Caco-2 (cell line): ENCODE measurements at regions not wholly inside any gene's neighbourhood (a gene's known extent, or its start where the extent isn't known, plus 50 kb on each side); places are given as distances from the start of the nearest gene placed in this dataset.

Source experiments
- BruUV-seq: library from RNA; stranded (reverse); fragments of 400-500 nt; replicated peaks from 2 replicates; lab custom pipeline; 2021; lab: Mats Ljungman, UMichigan
- CTCF ChIA-PET: fragments of 300-600 bp; sonication (Branson Sonifier 250); formaldehyde crosslinking; loops from one replicate; lab custom pipeline; 2022; ENCODE audit warnings: antibody characterized with exemption; lab: Charles Lee
- POLR2A ChIA-PET: fragments of 300-600 bp; sonication (Branson Sonifier 250); formaldehyde crosslinking; loops from one replicate; lab custom pipeline; 2022; ENCODE audit warnings: antibody characterized with exemption; lab: Charles Lee
- DNase-seq, 2 experiments: peaks; one replicate each; pipeline versions ENCODE4 v3.0.0 to v3.0.0-alpha.2; 2020 to 2022
- H3K27me3 ChIP-seq: replicated peaks from 2 replicates; pipeline ENCODE4 v1.6.0; 2011; ENCODE audit warnings: low read length; ENCODE audit not compliant: control insufficient read depth, insufficient read depth
- H3K36me3 ChIP-seq: 2 replicates; pipeline ENCODE4 v1.5.1; 2011; ENCODE audit warnings: low read length; ENCODE audit not compliant: control insufficient read depth, insufficient read depth
- H3K4me1 ChIP-seq: fragments of 250-450 bp; sonication (Bioruptor Pico); 2 replicates; pipeline ENCODE4 v1.5.1; 2020; ENCODE audit warnings: mild to moderate bottlenecking
- H3K4me3 ChIP-seq: 2 replicates; pipeline ENCODE4 v1.5.1; 2011; ENCODE audit warnings: low read depth, mild to moderate bottlenecking, control low read depth, low read length
- H3K9me3 ChIP-seq: fragments of 250-450 bp; sonication (Bioruptor Pico); 2 replicates; pipeline ENCODE4 v1.5.1; 2020; ENCODE audit warnings: mild to moderate bottlenecking, moderate library complexity
- H3K27ac Mint-ChIP-seq: one replicate; pipeline ENCODE4 v1.8.0; 2022; ENCODE audit warnings: mixed read lengths; ENCODE audit not compliant: unreplicated experiment
- H3K27me3 Mint-ChIP-seq: one replicate; pipeline ENCODE4 v1.8.0; 2022; ENCODE audit warnings: mixed read lengths; ENCODE audit not compliant: insufficient read depth, unreplicated experiment
- H3K36me3 Mint-ChIP-seq: one replicate; pipeline ENCODE4 v1.8.0; 2022; ENCODE audit warnings: mild to moderate bottlenecking, mixed read lengths; ENCODE audit not compliant: insufficient read depth, unreplicated experiment
- H3K4me1 Mint-ChIP-seq: one replicate; pipeline ENCODE4 v1.8.0; 2022; ENCODE audit warnings: low read depth, mixed read lengths; ENCODE audit not compliant: unreplicated experiment
- H3K4me3 Mint-ChIP-seq: one replicate; pipeline ENCODE4 v1.8.0; 2022; ENCODE audit warnings: mild to moderate bottlenecking, moderate library complexity, mixed read lengths; ENCODE audit not compliant: unreplicated experiment
- H3K9me3 Mint-ChIP-seq: one replicate; pipeline ENCODE4 v1.8.0; 2022; ENCODE audit warnings: mixed read lengths; ENCODE audit not compliant: unreplicated experiment
- intact Hi-C: fragments of 100-400 bp; cut with micrococcal nuclease; formaldehyde crosslinking; loops from one replicate; pipeline ENCODE4 v1.10.0; 2022; ENCODE audit not compliant: unreplicated experiment
- TF ChIP-seq, protein P1 (sequence below), 2 experiments: fragments of 200-600 bp in 1 of 2; IDR thresholded peaks; 1 replicate in 1 of 2; 2 replicates in 1 of 2; pipeline versions ENCODE4 v1.5.1 to v1.8.0; 2011 to 2022; ENCODE audit warnings: antibody characterized with exemption in 1 of 2, control low read depth in 1 of 2, inconsistent platforms in 1 of 2, low read depth in 1 of 2, low read length in 1 of 2, mild to moderate bottlenecking in 1 of 2, moderate library complexity in 1 of 2; ENCODE audit not compliant: insufficient read depth in 1 of 2, severe bottlenecking in 1 of 2, unreplicated experiment in 1 of 2

- Histone ChIP-seq H3K4me1 (no peaks in the 10 kb centered on the region), H3K9me3 (no peaks in the 10 kb centered on the region), H3K27me3 (no peaks in the 10 kb centered on the region), H3K4me3 (no peak overlapping the region), H3K36me3 (no peaks in the 10 kb centered on the region)
- no peak for DNase-seq
- ChIA-PET POLR2A (no interaction called here), CTCF (no interaction called here)
- Mint-ChIP-seq H3K4me1 (no peaks in the 10 kb centered on the region), H3K27ac (no peak overlapping the region), H3K4me3 (no peak overlapping the region), H3K36me3 (no peaks in the 10 kb centered on the region), H3K27me3 (no peaks in the 10 kb centered on the region), H3K9me3 (no peaks in the 10 kb centered on the region)
- no TSS peak for BruUV-seq
- TF ChIP-seq, protein P1, sequence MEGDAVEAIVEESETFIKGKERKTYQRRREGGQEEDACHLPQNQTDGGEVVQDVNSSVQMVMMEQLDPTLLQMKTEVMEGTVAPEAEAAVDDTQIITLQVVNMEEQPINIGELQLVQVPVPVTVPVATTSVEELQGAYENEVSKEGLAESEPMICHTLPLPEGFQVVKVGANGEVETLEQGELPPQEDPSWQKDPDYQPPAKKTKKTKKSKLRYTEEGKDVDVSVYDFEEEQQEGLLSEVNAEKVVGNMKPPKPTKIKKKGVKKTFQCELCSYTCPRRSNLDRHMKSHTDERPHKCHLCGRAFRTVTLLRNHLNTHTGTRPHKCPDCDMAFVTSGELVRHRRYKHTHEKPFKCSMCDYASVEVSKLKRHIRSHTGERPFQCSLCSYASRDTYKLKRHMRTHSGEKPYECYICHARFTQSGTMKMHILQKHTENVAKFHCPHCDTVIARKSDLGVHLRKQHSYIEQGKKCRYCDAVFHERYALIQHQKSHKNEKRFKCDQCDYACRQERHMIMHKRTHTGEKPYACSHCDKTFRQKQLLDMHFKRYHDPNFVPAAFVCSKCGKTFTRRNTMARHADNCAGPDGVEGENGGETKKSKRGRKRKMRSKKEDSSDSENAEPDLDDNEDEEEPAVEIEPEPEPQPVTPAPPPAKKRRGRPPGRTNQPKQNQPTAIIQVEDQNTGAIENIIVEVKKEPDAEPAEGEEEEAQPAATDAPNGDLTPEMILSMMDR (IDR thresholded peaks at IDR 0.05; ENCODE audit: insufficient read depth in 1 of 2, low read depth in 1 of 2, low read length in 1 of 2, severe bottlenecking in 1 of 2, unreplicated experiment in 1 of 2), result no peak
- intact Hi-C loops, result no loop called here
These were observed 1629.2 kb upstream of the ADGRL3 start for GRCh38 chr4:59570860-59571476.

DNA sequence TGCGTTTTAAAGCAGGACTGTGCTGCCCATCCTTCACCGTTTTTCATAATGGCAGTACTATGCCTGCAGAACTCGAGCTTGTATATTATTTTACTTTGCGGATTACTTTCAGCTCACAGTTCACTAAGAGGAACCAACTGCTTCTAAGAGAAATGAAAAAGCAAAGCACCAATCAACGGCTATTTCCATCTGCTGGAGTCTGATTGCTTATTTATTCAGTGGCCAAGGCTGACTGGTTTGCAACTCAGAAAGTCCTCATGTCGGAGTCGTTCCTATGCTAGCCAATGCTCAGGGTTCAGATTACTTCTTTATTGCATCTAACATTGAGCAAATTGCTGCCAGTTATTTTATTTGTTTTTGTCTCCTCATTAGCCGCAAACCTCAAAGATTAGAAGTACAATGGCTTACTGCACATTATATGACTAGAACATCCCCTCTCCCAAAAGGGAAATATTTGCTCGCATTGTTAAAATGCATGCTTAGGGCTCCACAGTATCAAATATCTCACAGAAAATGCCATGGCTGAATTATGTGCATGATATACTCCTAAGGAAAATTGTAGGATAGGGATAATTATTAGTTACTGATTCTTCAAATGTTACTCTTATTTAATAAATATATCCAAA is 1628.2 kb upstream of the ADGRL3 start:
- H3K9me3 Mint-ChIP-seq, result no peaks in the 10 kb centered on the region
- intact Hi-C loops, result no loop called here
- H3K4me3 Mint-ChIP-seq, result no peak overlapping the region
- TF ChIP-seq, protein P1 (IDR thresholded peaks at IDR 0.05; ENCODE audit: insufficient read depth in 1 of 2, low read depth in 1 of 2, low read length in 1 of 2, severe bottlenecking in 1 of 2, unreplicated experiment in 1 of 2), result no peak
- ChIA-PET POLR2A (no interaction called here), CTCF (no interaction called here)
- no peak overlapping the region for H3K27ac Mint-ChIP-seq
- no peak for DNase-seq
- no peaks in the 10 kb centered on the region for H3K4me1 ChIP-seq
- no peaks in the 10 kb centered on the region for H3K4me1 Mint-ChIP-seq
- no peaks in the 10 kb centered on the region for H3K27me3 Mint-ChIP-seq
- H3K36me3 ChIP-seq, result no peaks in the 10 kb centered on the region
- no peaks in the 10 kb centered on the region for H3K36me3 Mint-ChIP-seq
- no peak overlapping the region for H3K4me3 ChIP-seq
- H3K27me3 ChIP-seq, result no peaks in the 10 kb centered on the region
- BruUV-seq, result no TSS peak
- H3K9me3 ChIP-seq, result no peaks in the 10 kb centered on the region

DNA sequence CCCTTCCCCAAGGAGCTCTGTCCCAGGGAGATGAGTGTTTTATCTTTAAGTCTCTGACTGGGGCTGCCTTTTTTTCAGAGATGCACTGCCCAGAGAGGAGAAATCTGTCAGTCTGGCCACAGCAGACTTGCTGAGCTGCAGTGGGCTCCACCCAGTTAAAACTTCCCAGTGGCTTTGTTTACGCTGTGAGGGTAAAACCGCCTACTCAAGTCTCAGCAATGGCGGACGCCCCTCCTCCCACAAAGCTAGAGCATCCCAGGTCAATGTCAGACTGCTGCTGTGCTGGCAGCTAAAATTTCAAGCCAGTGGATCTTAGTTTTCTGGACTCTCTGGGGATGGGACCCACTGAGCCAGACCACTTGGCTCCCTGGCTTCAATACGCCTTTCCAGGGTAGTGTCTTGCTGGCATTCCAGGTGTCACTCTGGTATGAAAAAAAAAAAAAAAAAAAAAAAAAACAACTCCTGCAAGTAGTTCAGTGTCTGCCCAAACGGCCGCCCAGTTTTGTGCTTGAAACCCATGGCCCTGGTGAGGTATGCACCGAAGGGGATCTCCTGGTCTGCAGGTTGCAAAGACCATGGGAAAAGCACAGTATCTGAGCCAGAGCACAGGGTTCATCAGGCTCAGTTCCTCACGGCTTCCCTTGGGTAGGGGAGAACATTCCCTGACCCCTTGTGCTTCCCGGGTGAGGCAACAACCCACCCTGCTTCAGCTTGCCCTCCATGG is 1616.1 kb upstream of the ADGRL3 start:
- Histone ChIP-seq H3K4me1 (no peaks in the 10 kb centered on the region), H3K36me3 (no peaks in the 10 kb centered on the region), H3K9me3 (no peaks in the 10 kb centered on the region), H3K4me3 (no peak overlapping the region), H3K27me3 (no peaks in the 10 kb centered on the region)
- BruUV-seq, result no TSS peak
- Mint-ChIP-seq H3K36me3 (no peaks in the 10 kb centered on the region), H3K27ac (no peak overlapping the region), H3K4me3 (no peak overlapping the region), H3K27me3 (no peaks in the 10 kb centered on the region), H3K4me1 (no peaks in the 10 kb centered on the region), H3K9me3 (no peaks in the 10 kb centered on the region)
- intact Hi-C loops, result no loop called here
- no peak for DNase-seq
- POLR2A ChIA-PET, result no interaction called here
- CTCF ChIA-PET, result no interaction called here
- TF ChIP-seq, protein P1 (IDR thresholded peaks at IDR 0.05; ENCODE audit: insufficient read depth in 1 of 2, low read depth in 1 of 2, low read length in 1 of 2, severe bottlenecking in 1 of 2, unreplicated experiment in 1 of 2), result no peak
